Testis (tissue), 2 donors: ENCODE measurements at regions not wholly inside any gene's neighbourhood (a gene's known extent, or its start where the extent isn't known, plus 50 kb on each side); places are given as distances from the start of the nearest gene placed in this dataset.

Experiments
- DNase-seq: peaks from one replicate; pipeline ENCODE4 v3.0.0-alpha.2; 2019
- H3K27ac ChIP-seq, 2 donors: fragments of 200-600 bp; sonication (generic); one replicate each; pipeline ENCODE4 v1.5.1; 2019
- H3K27me3 ChIP-seq: fragments of 200-600 bp; sonication (generic); one replicate; pipeline ENCODE4 v1.5.1; 2019
- H3K36me3 ChIP-seq: fragments of 200-600 bp; sonication (generic); one replicate; pipeline ENCODE4 v1.5.1; 2017; ENCODE audit warnings: low read depth; ENCODE audit errors: missing control alignments
- H3K4me1 ChIP-seq: fragments of 200-600 bp; sonication (generic); one replicate; pipeline ENCODE4 v1.5.1; 2019
- H3K4me3 ChIP-seq, 2 donors: fragments of 200-600 bp; sonication (generic); one replicate each; pipeline ENCODE4 v1.5.1; 2017 to 2019
- H3K9me3 ChIP-seq: fragments of 200-600 bp; sonication (generic); one replicate; pipeline ENCODE4 v1.5.1; 2017
- CTCF ChIP-seq, 3 experiments: fragments of 450-650 bp in 2 of 3; fragments of 200-600 bp in 1 of 3; sonication (generic) in 1 of 3; IDR thresholded peaks; one replicate each; pipeline ENCODE4 v1.5.1; 2016 to 2019; ENCODE audit warnings: antibody characterized with exemption in 3 of 3, mild to moderate bottlenecking in 2 of 3, moderate library complexity in 1 of 3
- POLR2A ChIP-seq: fragments of 450-650 bp; IDR thresholded peaks from one replicate; pipeline ENCODE4 v1.6.1; 2017; ENCODE audit warnings: antibody characterized with exemption, mild to moderate bottlenecking, moderate library complexity
- WGBS, 2 donors: methylation state at CpG; one replicate each; pipeline ENCODE4 v1.1.5; 2018; 5-methylcytosine and 5-hydroxymethylcytosine counted together
- intact Hi-C: fragments of 100-400 bp; cut with DNase I; formaldehyde crosslinking; loops from one replicate; pipeline ENCODE4 v1.15.1; 2023; ENCODE audit warnings: low total_unique reads

- DNase-seq = no peak
- Histone ChIP-seq H3K27me3 (no peaks in the 10 kb centered on the region), H3K4me3 (no peak overlapping the region), H3K4me1 (no peaks in the 10 kb centered on the region), H3K9me3 (no peaks in the 10 kb centered on the region), H3K27ac (no peak overlapping the region), H3K36me3 (no peaks in the 10 kb centered on the region)
- 49 to 62% methylated on average over 6 of the region's 6 CpGs for WGBS, 2 donors
- intact Hi-C loops = no loop called here
- TF ChIP-seq CTCF (IDR thresholded peaks at IDR 0.05) (no peak), POLR2A (no peak)
Observed at GRCh38 chr3:150216041-150216811, 191.9 kb upstream of the TSC22D2 start.

DNA sequence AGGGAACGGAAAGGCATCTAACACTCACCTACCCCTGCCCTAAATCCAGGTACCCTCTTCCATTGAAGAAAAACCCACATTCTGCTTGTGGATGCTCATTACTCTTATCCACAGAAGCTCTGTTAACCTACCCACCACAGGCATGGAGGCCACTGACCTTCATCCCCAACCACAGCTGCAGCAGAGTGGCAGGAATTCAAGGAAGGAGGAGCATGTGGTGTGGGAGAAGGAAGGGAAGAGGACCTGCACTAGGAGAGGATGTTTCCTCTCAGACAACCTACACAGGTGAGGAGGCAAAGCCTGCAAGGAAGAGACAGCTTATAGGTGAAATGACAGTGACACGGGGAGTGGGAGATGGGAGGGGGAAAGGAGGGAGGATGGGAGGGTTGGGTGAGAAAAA lies 192.5 kb upstream of the TSC22D2 start:
- 71 to 88% methylated on average over 2 of the region's 2 CpGs for WGBS, 2 donors
- no peaks in the 10 kb centered on the region for H3K27me3 ChIP-seq
- H3K27ac ChIP-seq = no peak overlapping the region
- intact Hi-C loops = no loop called here
- TF ChIP-seq POLR2A = no peak
- no peak overlapping the region for H3K4me3 ChIP-seq
- no peaks in the 10 kb centered on the region for H3K9me3 ChIP-seq
- no peaks in the 10 kb centered on the region for H3K36me3 ChIP-seq
- DNase-seq = no peak
- H3K4me1 ChIP-seq = no peaks in the 10 kb centered on the region

- Histone ChIP-seq H3K4me3 (no peak overlapping the region), H3K36me3 (no peaks in the 10 kb centered on the region), H3K9me3 (no peaks in the 10 kb centered on the region), H3K27me3 (no peaks in the 10 kb centered on the region), H3K27ac (no peak overlapping the region), H3K4me1 (no peaks in the 10 kb centered on the region)
- WGBS, 2 donors = 85% methylated on average over 1 of the region's 1 CpG
- TF ChIP-seq CTCF (IDR thresholded peaks at IDR 0.05) = no peak
- TF ChIP-seq POLR2A = no peak
- intact Hi-C loops = no loop called here
- DNase-seq = no peak
Observed at GRCh38 chr3:150213577-150213976, 194.5 kb upstream of the TSC22D2 start.

GRCh38 chr3:150210461-150211110 lies 197.5 kb upstream of the TSC22D2 start:
- H3K4me3 ChIP-seq = no peak overlapping the region
- no peaks in the 10 kb centered on the region for H3K27me3 ChIP-seq
- TF ChIP-seq CTCF (IDR thresholded peaks at IDR 0.05) = no peak
- no peak for TF ChIP-seq POLR2A
- H3K4me1 ChIP-seq = no peaks in the 10 kb centered on the region
- 90 to 100% methylated on average over 2 to 4 of the region's 4 CpGs for WGBS, 2 donors
- H3K9me3 ChIP-seq = no peaks in the 10 kb centered on the region
- no peaks in the 10 kb centered on the region for H3K36me3 ChIP-seq
- H3K27ac ChIP-seq = no peak overlapping the region
- no peak for DNase-seq
- intact Hi-C loops = no loop called here

DNA sequence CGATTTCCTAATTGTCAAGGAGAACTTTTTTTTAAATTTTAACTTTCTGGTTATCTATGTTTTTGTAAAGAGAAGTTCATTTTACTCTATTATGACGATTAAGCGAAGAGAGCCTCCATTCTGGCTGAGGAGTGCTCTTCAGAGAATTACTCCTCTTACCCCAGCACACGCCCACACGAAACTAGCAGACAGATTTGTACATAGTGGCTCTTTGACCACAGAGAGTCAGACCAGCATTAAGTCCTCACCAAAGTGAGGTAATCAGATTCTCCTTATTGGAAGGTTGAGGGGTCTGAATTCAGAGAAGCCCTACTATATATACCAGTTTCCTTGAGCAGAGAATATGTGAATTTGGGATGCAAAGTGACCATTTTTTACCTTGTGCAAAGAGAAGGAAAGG lies 204.8 kb upstream of the TSC22D2 start:
- Histone ChIP-seq H3K4me1 (no peaks in the 10 kb centered on the region), H3K4me3 (no peak overlapping the region), H3K36me3 (no peaks in the 10 kb centered on the region), H3K9me3 (no peaks in the 10 kb centered on the region), H3K27me3 (no peaks in the 10 kb centered on the region), H3K27ac (no peak overlapping the region)
- TF ChIP-seq POLR2A (no peak), CTCF (IDR thresholded peaks at IDR 0.05) (no peak)
- DNase-seq = no peak
- intact Hi-C loops = no loop called here
- WGBS, 2 donors = 78 to 86% methylated on average over 5 of the region's 5 CpGs
